HUES64 (cell line): ENCODE measurements at regions not wholly inside any gene's neighbourhood (a gene's known extent, or its start where the extent isn't known, plus 50 kb on each side); places are given as distances from the start of the nearest gene placed in this dataset.

ENCODE experiments used
- H3K27ac ChIP-seq: 2 replicates; pipeline ENCODE4 v1.7.0; 2013; ENCODE audit warnings: low read depth, low read length, inconsistent platforms
- H3K27me3 ChIP-seq: 2 replicates; pipeline ENCODE4 v1.6.1; 2013; ENCODE audit warnings: mild to moderate bottlenecking, low read length; ENCODE audit not compliant: insufficient read depth
- H3K36me3 ChIP-seq: 2 replicates; pipeline ENCODE4 v1.6.1; 2013; ENCODE audit warnings: mild to moderate bottlenecking, low read length; ENCODE audit not compliant: insufficient read depth
- H3K4me1 ChIP-seq: 2 replicates; pipeline ENCODE4 v1.6.1; 2013; ENCODE audit warnings: mild to moderate bottlenecking, low read length, moderate library complexity; ENCODE audit not compliant: insufficient read depth
- H3K4me3 ChIP-seq: 2 replicates; pipeline ENCODE4 v1.5.1; 2013; ENCODE audit warnings: mild to moderate bottlenecking, low read length, moderate library complexity
- H3K9ac ChIP-seq: 2 replicates; pipeline ENCODE4 v1.6.1; 2013; ENCODE audit warnings: mild to moderate bottlenecking, low read depth, low read length
- H3K9me3 ChIP-seq: 2 replicates; pipeline ENCODE4 v1.6.1; 2013; ENCODE audit warnings: low read depth, low read length; ENCODE audit not compliant: insufficient read depth
- WGBS: fragments of 150-250, 120-280 bp; methylation state at CpG from one replicate; pipeline ENCODE4 v1.1.7; 2013; ENCODE audit warnings: missing lambda C conversion rate; 5-methylcytosine and 5-hydroxymethylcytosine counted together

DNA sequence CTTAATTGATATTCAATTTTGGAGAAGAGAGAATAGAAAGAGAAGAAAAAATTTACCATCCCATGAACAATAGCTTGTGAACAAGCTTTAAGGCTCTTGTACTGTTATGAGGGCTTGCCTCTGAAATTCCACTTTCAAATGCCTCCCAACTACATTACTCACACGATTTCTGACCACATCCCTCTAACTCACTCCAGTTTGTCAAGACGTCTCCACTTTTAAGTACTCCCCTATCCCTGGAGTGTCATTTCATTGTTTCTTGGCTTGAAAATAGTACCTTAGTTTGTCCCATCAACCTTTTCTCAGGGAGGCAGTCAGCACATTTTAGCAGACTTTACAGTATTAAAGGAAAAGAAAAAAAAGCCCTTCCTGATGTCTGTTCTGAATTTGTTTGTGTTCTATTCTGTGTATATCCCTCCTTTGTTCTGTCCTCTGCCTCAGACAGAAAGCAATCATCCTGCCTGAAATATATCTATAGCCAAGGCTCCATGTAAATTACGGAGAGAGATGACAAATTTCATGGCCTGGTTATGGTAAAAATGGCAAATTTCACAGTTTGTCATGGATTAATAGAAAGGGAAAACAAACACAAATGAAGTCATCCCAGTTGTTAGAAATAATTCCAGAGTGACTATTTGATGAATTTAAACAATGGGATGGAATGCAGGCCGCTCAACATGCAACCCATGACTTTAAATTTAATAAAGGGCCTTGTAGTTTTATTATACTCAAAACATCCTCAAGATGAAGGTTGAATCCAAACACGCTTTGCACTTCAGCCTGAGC lies 228.8 kb downstream of the ETAA1 start:
- no peak overlapping the region for H3K9ac ChIP-seq
- no peaks in the 10 kb centered on the region for H3K36me3 ChIP-seq
- WGBS = 90% methylated on average over 4 of the region's 5 CpGs
- H3K27me3 ChIP-seq = no peaks in the 10 kb centered on the region
- no peak overlapping the region for H3K27ac ChIP-seq
- no peaks in the 10 kb centered on the region for H3K9me3 ChIP-seq
- no peaks in the 10 kb centered on the region for H3K4me1 ChIP-seq
- no peak overlapping the region for H3K4me3 ChIP-seq

DNA sequence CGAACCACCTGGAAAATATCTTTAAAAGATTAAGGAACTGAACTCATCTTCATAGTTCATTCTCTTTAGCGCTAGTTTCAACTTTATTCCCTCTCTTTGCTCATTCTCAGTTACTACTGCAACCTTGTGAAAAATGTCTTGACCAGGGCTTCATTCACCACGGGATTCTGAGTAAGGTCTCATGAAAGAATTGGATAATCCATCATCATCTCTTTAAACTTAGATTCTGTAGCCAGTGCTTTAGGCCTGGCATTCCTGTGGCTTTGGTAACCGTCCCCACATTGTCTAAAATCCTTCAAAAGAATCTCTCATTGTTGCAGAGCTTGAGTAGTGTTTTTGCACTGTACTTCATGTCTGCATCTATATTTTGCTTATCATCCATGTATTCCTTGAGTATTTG lies 229.5 kb downstream of the ETAA1 start:
- H3K9ac ChIP-seq = no peak overlapping the region
- no peak overlapping the region for H3K4me3 ChIP-seq
- H3K9me3 ChIP-seq = no peaks in the 10 kb centered on the region
- 94% methylated on average over 4 of the region's 4 CpGs for WGBS
- H3K27me3 ChIP-seq = no peaks in the 10 kb centered on the region
- H3K27ac ChIP-seq = no peak overlapping the region
- H3K36me3 ChIP-seq = no peaks in the 10 kb centered on the region
- no peaks in the 10 kb centered on the region for H3K4me1 ChIP-seq

DNA sequence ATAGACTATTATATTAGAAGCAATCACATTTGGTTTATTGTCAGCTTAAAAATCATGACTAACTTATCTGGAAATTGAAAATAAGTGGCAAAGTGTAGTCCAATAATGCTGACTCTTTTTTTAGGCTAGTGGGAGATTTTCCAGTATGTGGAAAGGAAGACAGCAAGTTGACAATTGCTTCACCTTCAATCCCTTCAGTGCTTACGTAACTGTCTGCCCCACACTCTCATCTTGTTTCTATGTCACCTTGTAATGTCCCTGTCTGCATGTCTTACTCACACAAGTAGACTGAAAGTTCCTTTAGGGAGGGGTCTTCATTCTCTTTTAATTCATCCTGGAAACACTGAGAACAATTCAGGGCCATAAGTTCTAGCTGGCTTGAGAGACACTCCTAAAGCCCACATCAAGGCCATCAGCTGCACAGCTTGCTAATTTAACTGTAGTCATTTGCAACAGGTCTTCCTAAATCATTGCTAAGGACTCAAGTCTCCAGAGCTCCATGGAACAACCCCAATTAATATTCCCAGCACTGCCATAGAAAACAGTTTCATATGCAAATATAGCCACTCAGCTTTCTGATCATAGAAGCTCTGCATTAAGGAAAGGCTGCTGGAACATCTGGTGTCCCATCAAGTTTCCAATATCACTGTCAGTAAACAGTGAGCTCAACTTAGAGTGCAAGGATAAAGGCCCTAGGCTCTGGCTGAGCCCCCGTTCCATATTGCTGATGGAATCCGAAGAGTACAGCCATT lies 230.5 kb downstream of the ETAA1 start:
- WGBS = 98% methylated on average over 3 of the region's 3 CpGs
- H3K4me3 ChIP-seq = no peak overlapping the region
- no peak overlapping the region for H3K27ac ChIP-seq
- no peaks in the 10 kb centered on the region for H3K27me3 ChIP-seq
- no peaks in the 10 kb centered on the region for H3K9me3 ChIP-seq
- no peaks in the 10 kb centered on the region for H3K4me1 ChIP-seq
- no peaks in the 10 kb centered on the region for H3K36me3 ChIP-seq
- H3K9ac ChIP-seq = no peak overlapping the region

DNA sequence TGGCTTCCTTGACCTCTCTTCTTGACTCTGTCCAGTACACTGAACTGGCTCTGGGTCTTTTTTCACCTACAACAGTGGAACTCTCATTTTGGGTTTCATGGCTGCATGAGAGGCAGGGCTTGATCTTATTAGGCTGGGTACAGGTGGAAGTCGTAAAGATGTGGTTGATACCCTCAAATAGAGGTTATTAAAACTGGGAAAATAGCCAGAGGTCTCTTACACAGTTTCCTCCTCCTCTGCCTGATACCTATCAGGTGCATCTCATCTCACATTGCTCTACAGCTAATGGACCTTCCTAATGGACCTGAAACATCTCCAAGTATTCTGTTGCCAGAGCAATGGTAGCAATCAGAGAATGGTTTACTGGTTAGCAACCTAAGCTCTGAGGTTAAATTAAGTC lies 231.8 kb downstream of the ETAA1 start:
- H3K9ac ChIP-seq = no peak overlapping the region
- no peak overlapping the region for H3K4me3 ChIP-seq
- no peaks in the 10 kb centered on the region for H3K4me1 ChIP-seq
- no peak overlapping the region for H3K27ac ChIP-seq
- no peaks in the 10 kb centered on the region for H3K9me3 ChIP-seq
- WGBS = 100% methylated on average over 1 of the region's 1 CpG
- no peaks in the 10 kb centered on the region for H3K36me3 ChIP-seq
- H3K27me3 ChIP-seq = no peaks in the 10 kb centered on the region

DNA sequence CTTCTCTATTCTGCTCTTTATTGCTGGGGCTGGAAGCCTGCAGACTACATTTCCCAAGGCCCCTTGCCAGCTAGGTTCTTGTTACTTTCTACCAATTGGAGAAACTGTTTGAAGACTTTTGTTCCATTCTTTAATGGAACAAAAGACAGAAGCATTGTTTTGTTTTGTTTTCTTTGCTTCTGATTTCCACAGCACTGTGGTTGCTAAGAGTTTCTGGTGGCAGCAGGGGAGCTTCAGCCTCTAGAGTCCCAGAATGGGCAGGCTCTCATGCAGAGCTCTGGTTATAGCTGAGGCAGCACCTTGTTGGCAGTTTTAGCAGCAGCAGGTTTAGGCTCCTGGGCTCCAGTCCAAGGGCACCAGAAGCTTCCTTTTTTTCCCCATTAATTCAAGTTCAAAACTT lies 234.3 kb downstream of the ETAA1 start:
- Histone ChIP-seq H3K9ac (no peak overlapping the region), H3K4me3 (no peak overlapping the region), H3K4me1 (no peaks in the 10 kb centered on the region), H3K27ac (no peak overlapping the region), H3K27me3 (no peaks in the 10 kb centered on the region), H3K9me3 (no peaks in the 10 kb centered on the region), H3K36me3 (no peaks in the 10 kb centered on the region)

DNA sequence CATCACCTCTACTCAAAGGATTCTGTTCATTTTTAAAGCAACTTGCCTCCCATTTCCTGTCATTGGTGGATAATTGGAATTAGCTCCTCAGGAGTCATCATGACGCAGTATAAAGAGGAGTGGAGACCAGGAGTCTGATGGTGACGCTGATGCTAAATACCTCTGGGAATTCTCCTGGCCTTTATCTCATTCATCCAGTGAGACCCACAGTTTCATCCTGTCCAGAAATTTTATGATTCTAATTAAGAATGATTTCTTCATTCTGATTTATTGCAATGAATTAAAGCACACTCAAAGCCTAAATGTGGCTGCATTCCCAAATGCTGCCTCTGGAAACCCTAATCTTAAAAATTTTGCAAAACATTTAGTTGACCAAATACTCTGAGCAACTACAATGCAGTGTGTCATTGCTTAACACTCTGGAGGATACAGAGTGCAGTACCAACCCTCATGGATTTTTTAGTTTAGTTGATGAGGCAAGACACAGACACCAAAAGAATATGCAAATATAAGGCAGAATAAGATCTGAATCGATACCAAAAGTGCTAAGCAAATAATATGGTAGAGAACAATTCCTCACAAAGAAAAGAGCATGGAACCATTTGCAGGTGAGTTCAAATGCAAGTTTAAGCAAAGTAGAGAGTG lies 236.2 kb downstream of the ETAA1 start:
- 67% methylated on average over 3 of the region's 3 CpGs for WGBS
- no peak overlapping the region for H3K27ac ChIP-seq
- no peak overlapping the region for H3K4me3 ChIP-seq
- H3K9me3 ChIP-seq = no peaks in the 10 kb centered on the region
- H3K36me3 ChIP-seq = no peaks in the 10 kb centered on the region
- no peak overlapping the region for H3K9ac ChIP-seq
- H3K27me3 ChIP-seq = no peaks in the 10 kb centered on the region
- no peaks in the 10 kb centered on the region for H3K4me1 ChIP-seq

DNA sequence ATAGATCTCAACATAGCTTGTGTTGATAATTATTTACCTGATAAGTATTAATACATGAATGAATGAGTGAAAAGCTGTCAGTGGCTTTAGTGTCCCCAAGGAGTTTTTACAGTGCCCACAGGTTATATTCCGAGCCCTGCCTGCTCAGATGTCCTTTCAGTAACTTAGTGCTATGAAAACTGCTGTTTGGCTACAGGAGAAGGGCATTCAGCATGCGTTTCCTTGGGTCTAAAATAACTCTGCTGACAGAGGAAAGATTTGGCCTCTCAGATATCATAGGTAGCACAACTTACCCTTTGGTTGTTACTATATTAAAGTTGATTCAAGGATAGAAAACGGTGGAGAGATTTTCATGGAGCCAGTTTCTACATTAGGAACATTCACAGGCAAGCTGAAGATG lies 241.0 kb downstream of the ETAA1 start:
- Histone ChIP-seq H3K9ac (no peak overlapping the region), H3K4me1 (no peaks in the 10 kb centered on the region), H3K9me3 (no peaks in the 10 kb centered on the region), H3K27me3 (no peaks in the 10 kb centered on the region), H3K4me3 (no peak overlapping the region), H3K36me3 (no peaks in the 10 kb centered on the region), H3K27ac (no peak overlapping the region)
- 54% methylated on average over 3 of the region's 3 CpGs for WGBS

DNA sequence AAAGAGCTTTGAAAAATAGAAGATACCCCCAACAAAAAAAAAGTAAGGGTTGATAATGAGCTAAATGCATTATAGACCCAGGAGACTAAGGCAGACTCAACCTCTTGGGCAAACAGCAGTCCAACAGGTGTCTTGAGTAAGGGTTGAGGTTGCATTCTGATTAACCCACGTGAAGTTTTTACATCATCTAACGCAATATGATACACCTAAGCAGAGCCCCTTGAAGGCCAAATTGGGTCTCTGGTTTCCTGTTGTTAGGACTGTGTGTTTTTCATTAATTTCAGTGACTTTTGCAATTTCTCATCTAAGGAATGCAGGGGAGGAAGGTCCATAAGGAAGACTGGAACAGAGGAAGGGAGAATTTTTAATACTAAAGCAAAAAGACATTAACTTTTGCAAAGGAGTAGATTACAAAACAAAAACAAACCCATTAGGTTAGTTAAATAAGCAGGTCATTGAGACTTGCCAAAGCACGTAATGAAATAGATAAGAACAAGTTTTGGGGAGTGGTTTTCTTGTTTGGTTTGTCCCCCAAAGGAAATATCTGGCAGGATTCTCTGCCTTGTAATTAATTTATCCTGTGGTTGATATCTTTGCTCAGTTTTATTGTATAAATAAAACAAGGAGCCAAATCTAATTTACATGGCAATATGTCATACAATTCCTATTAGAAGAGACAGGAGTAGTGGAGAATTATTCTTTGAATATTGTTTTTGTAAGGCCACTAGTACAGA lies 244.3 kb downstream of the ETAA1 start:
- no peak overlapping the region for H3K9ac ChIP-seq
- H3K27ac ChIP-seq = no peak overlapping the region
- peaks cover 3% of the 10 kb centered on the region for H3K9me3 ChIP-seq
- no peak overlapping the region for H3K4me3 ChIP-seq
- H3K36me3 ChIP-seq = no peaks in the 10 kb centered on the region
- no peaks in the 10 kb centered on the region for H3K4me1 ChIP-seq
- 91% methylated on average over 3 of the region's 3 CpGs for WGBS
- H3K27me3 ChIP-seq = no peaks in the 10 kb centered on the region

DNA sequence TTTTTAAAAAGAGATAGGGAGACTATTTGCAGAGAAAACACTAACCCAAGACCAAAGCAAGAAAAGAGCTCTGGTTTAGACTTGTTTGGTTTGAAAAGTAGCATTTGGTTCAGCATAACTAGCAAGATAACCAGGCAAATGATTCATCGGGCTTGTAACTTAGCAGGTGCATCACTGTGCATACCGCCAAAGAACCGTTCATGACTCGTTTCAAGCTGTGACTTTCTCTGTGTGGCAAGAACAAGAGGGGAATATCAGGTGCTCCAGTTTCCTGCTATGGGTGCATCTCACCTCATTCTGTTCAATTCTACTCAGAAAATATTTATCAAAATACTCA lies 244.9 kb downstream of the ETAA1 start:
- peaks cover 7% of the 10 kb centered on the region for H3K9me3 ChIP-seq
- no peaks in the 10 kb centered on the region for H3K27me3 ChIP-seq
- H3K4me1 ChIP-seq = no peaks in the 10 kb centered on the region
- WGBS = 56% methylated on average over 4 of the region's 4 CpGs
- no peaks in the 10 kb centered on the region for H3K36me3 ChIP-seq
- no peak overlapping the region for H3K9ac ChIP-seq
- H3K27ac ChIP-seq = no peak overlapping the region
- H3K4me3 ChIP-seq = no peak overlapping the region

DNA sequence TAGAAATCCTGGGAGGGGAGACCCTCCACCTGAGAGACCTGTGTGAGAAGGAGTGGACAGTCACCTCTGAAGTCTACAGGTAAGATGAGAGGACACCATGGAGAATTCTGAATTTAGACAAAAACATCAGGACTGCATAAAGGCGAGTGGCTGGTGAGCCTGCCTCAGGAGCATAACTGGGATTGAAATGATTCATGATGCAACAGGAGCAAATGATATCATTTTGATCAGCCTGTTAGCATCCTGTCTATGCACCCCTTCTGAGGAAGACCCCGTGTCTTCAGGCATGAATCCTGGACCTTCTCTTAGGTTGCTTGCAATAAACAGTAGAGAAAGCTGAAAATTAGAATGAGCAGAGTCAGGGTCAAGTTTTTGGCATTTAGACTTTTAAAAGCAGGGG lies 245.8 kb downstream of the ETAA1 start:
- WGBS = 87% methylated on average over 2 of the region's 2 CpGs
- no peaks in the 10 kb centered on the region for H3K4me1 ChIP-seq
- no peak overlapping the region for H3K27ac ChIP-seq

More for the DNA sequence above, 245.8 kb downstream of the ETAA1 start:
- no peak overlapping the region for H3K9ac ChIP-seq
- H3K9me3 ChIP-seq = peaks cover 11% of the 10 kb centered on the region
- H3K4me3 ChIP-seq = no peak overlapping the region
- H3K27me3 ChIP-seq = no peaks in the 10 kb centered on the region
- H3K36me3 ChIP-seq = no peaks in the 10 kb centered on the region
